Esophagus squamous epithelium (tissue), 4 donors: ENCODE measurements at regions not wholly inside any gene's neighbourhood (a gene's known extent, or its start where the extent isn't known, plus 50 kb on each side); places are given as distances from the start of the nearest gene placed in this dataset.

ENCODE experiments used
- CTCF ChIP-seq, 6 experiments: fragments of 450-650 bp in 4 of 6; fragments of 200-600 bp in 2 of 6; sonication (generic) in 2 of 6; IDR thresholded peaks; one replicate each; pipeline ENCODE4 v1.5.1; 2016 to 2019; ENCODE audit warnings: antibody characterized with exemption in 6 of 6, mild to moderate bottlenecking in 4 of 6, moderate library complexity in 4 of 6
- POLR2A ChIP-seq, 4 donors: fragments of 450-650 bp; IDR thresholded peaks; one replicate each; pipeline ENCODE4 v1.6.1; 2017; ENCODE audit warnings: antibody characterized with exemption in 4 of 4, mild to moderate bottlenecking in 4 of 4, moderate library complexity in 3 of 4

- TF ChIP-seq CTCF (IDR thresholded peaks at IDR 0.05) (no peak), POLR2A (IDR thresholded peaks at IDR 0.05) (no peak)
Observed at GRCh38 chr10:61172182-61172926, 228.4 kb upstream of the RHOBTB1 start.
